Keratinocyte (primary cell): ENCODE measurements at regions not wholly inside any gene's neighbourhood (a gene's known extent, or its start where the extent isn't known, plus 50 kb on each side); places are given as distances from the start of the nearest gene placed in this dataset.

Experiments used
- DNase-seq: peaks from one replicate; pipeline ENCODE4 v3.0.0-alpha.2; 2011; ENCODE audit warnings: low read depth, missing footprints, low spot score
- FAIRE-seq: peaks from 2 replicates; lab custom pipeline; 2011; peaks lifted over from hg19 to GRCh38; lab: Jason Lieb, UNC
- H2AFZ ChIP-seq: 2 replicates; pipeline ENCODE4 v1.6.0; 2012; ENCODE audit warnings: low read length, control low read depth, inconsistent platforms; ENCODE audit not compliant: control insufficient read depth
- H3K27ac ChIP-seq: 2 replicates; pipeline ENCODE4 v1.5.1; 2011; ENCODE audit warnings: low read length; ENCODE audit not compliant: control insufficient read depth, insufficient read depth
- H3K27me3 ChIP-seq: 3 replicates; pipeline ENCODE4 v1.6.0; 2011; ENCODE audit warnings: low read length; ENCODE audit not compliant: control insufficient read depth, insufficient read depth; ENCODE audit errors: extremely low read depth
- H3K36me3 ChIP-seq, 2 experiments: 2 replicates in 1 of 2; 3 replicates in 1 of 2; pipeline ENCODE4 v1.5.1; 2011; ENCODE audit warnings: low read length in 2 of 2, mild to moderate bottlenecking in 1 of 2; ENCODE audit not compliant: control insufficient read depth in 2 of 2, insufficient read depth in 2 of 2; ENCODE audit errors: extremely low read depth in 1 of 2
- H3K4me1 ChIP-seq: 3 replicates; pipeline ENCODE4 v1.5.1; 2011; ENCODE audit warnings: low read length; ENCODE audit not compliant: control insufficient read depth, insufficient read depth; ENCODE audit errors: extremely low read depth
- H3K4me2 ChIP-seq: 3 replicates; pipeline ENCODE4 v1.6.0; 2011; ENCODE audit warnings: low read depth, low read length; ENCODE audit not compliant: control insufficient read depth, insufficient read depth; ENCODE audit errors: extremely low read depth
- H3K4me3 ChIP-seq, 3 experiments: fragments of 200-600 bp in 1 of 3; sonication (generic) in 1 of 3; 2 replicates in 2 of 3; 3 replicates in 1 of 3; pipeline ENCODE4 v1.5.1; 2011 to 2016; ENCODE audit warnings: low read length in 3 of 3, mild to moderate bottlenecking in 3 of 3, control low read depth in 2 of 3, inconsistent platforms in 1 of 3, low read depth in 1 of 3, mixed read lengths in 1 of 3, mixed run types in 1 of 3, moderate library complexity in 1 of 3; ENCODE audit not compliant: control insufficient read depth in 2 of 3, insufficient read depth in 2 of 3; ENCODE audit errors: extremely low read depth in 1 of 3
- H3K79me2 ChIP-seq: 2 replicates; pipeline ENCODE4 v1.6.0; 2012; ENCODE audit warnings: low read length; ENCODE audit not compliant: control insufficient read depth, insufficient read depth
- H3K9ac ChIP-seq: 3 replicates; pipeline ENCODE4 v1.6.0; 2011; ENCODE audit warnings: low read length; ENCODE audit not compliant: control insufficient read depth, insufficient read depth; ENCODE audit errors: extremely low read depth
- H3K9me1 ChIP-seq: 3 replicates; pipeline ENCODE4 v1.6.0; 2011; ENCODE audit warnings: low read length; ENCODE audit not compliant: control insufficient read depth, insufficient read depth; ENCODE audit errors: extremely low read depth
- H3K9me3 ChIP-seq: 2 replicates; pipeline ENCODE4 v1.5.1; 2012; ENCODE audit warnings: low read depth, low read length; ENCODE audit not compliant: control insufficient read depth
- H4K20me1 ChIP-seq: 3 replicates; pipeline ENCODE4 v1.6.0; 2011; ENCODE audit warnings: low read length; ENCODE audit not compliant: control insufficient read depth, insufficient read depth; ENCODE audit errors: extremely low read depth
- CTCF ChIP-seq, 3 experiments: IDR thresholded peaks in 1 of 3; conservative IDR thresholded peaks in 1 of 3; optimal IDR thresholded peaks in 1 of 3; 2 replicates in 2 of 3; 3 replicates in 1 of 3; pipeline versions ENCODE3 to v1.5.1; 2011; ENCODE audit warnings: low read length in 3 of 3, mild to moderate bottlenecking in 3 of 3, moderate library complexity in 2 of 3, control low read depth in 1 of 3, inconsistent platforms in 1 of 3; ENCODE audit not compliant: insufficient read depth in 2 of 3; ENCODE audit errors: extremely low read depth in 1 of 3
- EZH2 ChIP-seq: IDR thresholded peaks from one replicate; pipeline ENCODE4 v1.6.1; 2012; ENCODE audit warnings: inconsistent platforms, mild to moderate bottlenecking, low read length, moderate library complexity
- dilution Hi-C: fragments of 300-500 bp; cut with MboI; formaldehyde crosslinking; loops from one replicate; pipeline ENCODE4 v1.7.0; 2020; ENCODE audit warnings: low sequenced_read_pairs; ENCODE audit not compliant: extremely low pct_ligation_motif_present

- dilution Hi-C loops, result no loop called here
- no peaks in the 10 kb centered on the region for H3K4me1 ChIP-seq
- H3K36me3 ChIP-seq, result no peaks in the 10 kb centered on the region
These were observed 376.3 kb downstream of the GPD2 start for GRCh38 chr2:156812496-156812895.

GRCh38 chr2:156817430-156817829 is 381.3 kb downstream of the GPD2 start:
- H3K79me2 ChIP-seq, result no peaks in the 10 kb centered on the region
- no peak overlapping the region for H2AFZ ChIP-seq
- H4K20me1 ChIP-seq, result no peaks in the 10 kb centered on the region
- H3K4me2 ChIP-seq, result no peak overlapping the region
- H3K4me3 ChIP-seq, result no peak overlapping the region
- H3K36me3 ChIP-seq, result no peaks in the 10 kb centered on the region
- FAIRE-seq (no peak), DNase-seq (no peak)
- H3K27me3 ChIP-seq, result no peaks in the 10 kb centered on the region
- dilution Hi-C loops, result no loop called here
- no peak overlapping the region for H3K9ac ChIP-seq
- TF ChIP-seq CTCF (optimal IDR thresholded peaks at IDR 0.05 in 1 of 3, IDR thresholded peaks at IDR 0.05 in 1 of 3, conservative IDR thresholded peaks at IDR 0.05 in 1 of 3; ENCODE audit: extremely low read depth in 1 of 3, insufficient read depth in 2 of 3, low read length in 3 of 3) (no peak), EZH2 (no peak)
- H3K9me1 ChIP-seq, result no peaks in the 10 kb centered on the region
- H3K4me1 ChIP-seq, result no peaks in the 10 kb centered on the region
- no peak overlapping the region for H3K27ac ChIP-seq
- H3K9me3 ChIP-seq, result no peaks in the 10 kb centered on the region

More at GRCh38 chr2:156812496-156812895, 376.3 kb downstream of the GPD2 start:
- no peak overlapping the region for H3K4me3 ChIP-seq
- no peaks in the 10 kb centered on the region for H3K9me1 ChIP-seq
- no peak overlapping the region for H3K27ac ChIP-seq
- no peaks in the 10 kb centered on the region for H4K20me1 ChIP-seq
- DNase-seq (no peak), FAIRE-seq (no peak)
- H2AFZ ChIP-seq, result no peak overlapping the region
- H3K9ac ChIP-seq, result no peak overlapping the region
- no peaks in the 10 kb centered on the region for H3K79me2 ChIP-seq
- H3K27me3 ChIP-seq, result no peaks in the 10 kb centered on the region
- no peak overlapping the region for H3K4me2 ChIP-seq
- TF ChIP-seq EZH2 (no peak), CTCF (optimal IDR thresholded peaks at IDR 0.05 in 1 of 3, IDR thresholded peaks at IDR 0.05 in 1 of 3, conservative IDR thresholded peaks at IDR 0.05 in 1 of 3; ENCODE audit: extremely low read depth in 1 of 3, insufficient read depth in 2 of 3, low read length in 3 of 3) (no peak)
- no peaks in the 10 kb centered on the region for H3K9me3 ChIP-seq
